IPS DF 6.9 (cell line): ENCODE measurements at regions not wholly inside any gene's neighbourhood (a gene's known extent, or its start where the extent isn't known, plus 50 kb on each side); places are given as distances from the start of the nearest gene placed in this dataset.
"Not testable (repeated sequence)": the region's sequence is repeated elsewhere in the genome, so short reads cannot be mapped to it uniquely, and the experiment has no call there.

Experiments
- DNase-seq: peaks from one replicate; pipeline ENCODE4 v3.0.0-alpha.2; 2013; ENCODE audit warnings: low read depth, low spot score
- H3K27ac ChIP-seq: one replicate; pipeline ENCODE4 v1.5.1; 2013; ENCODE audit warnings: low read length, control low read depth
- H3K27me3 ChIP-seq: 2 replicates; pipeline ENCODE4 v1.6.1; 2013; ENCODE audit warnings: mild to moderate bottlenecking, low read length; ENCODE audit not compliant: control insufficient read depth, insufficient read depth
- H3K36me3 ChIP-seq: 2 replicates; pipeline ENCODE4 v1.6.1; 2013; ENCODE audit warnings: low read length; ENCODE audit not compliant: control insufficient read depth, insufficient read depth
- H3K4me1 ChIP-seq: 2 replicates; pipeline ENCODE4 v1.6.1; 2013; ENCODE audit warnings: low read length; ENCODE audit not compliant: control insufficient read depth, insufficient read depth
- H3K4me3 ChIP-seq: 2 replicates; pipeline ENCODE4 v1.5.1; 2013; ENCODE audit warnings: mild to moderate bottlenecking, low read length
- H3K9me3 ChIP-seq: 2 replicates; pipeline ENCODE4 v1.6.1; 2013; ENCODE audit warnings: low read length, inconsistent platforms; ENCODE audit not compliant: control insufficient read depth, insufficient read depth
- whole genome bisulfite sequencing: extraction: QIAGEN DNeasy Blood & Tissue Kit; methylation state at CpG from one replicate; pipeline ENCODE4 v1.1.7; 2013; ENCODE audit warnings: mixed read lengths, missing lambda C conversion rate; ENCODE audit not compliant: insufficient read length, insufficient coverage; 5-methylcytosine and 5-hydroxymethylcytosine counted together

GRCh38 chr10:32190890-32191491 lies 134.8 kb upstream of the KIF5B start:
- Histone ChIP-seq H3K4me3 (no peak overlapping the region), H3K36me3 (no peaks in the 10 kb centered on the region), H3K27ac (no peak overlapping the region), H3K27me3 (no peaks in the 10 kb centered on the region), H3K4me1 (no peaks in the 10 kb centered on the region), H3K9me3 (no peaks in the 10 kb centered on the region)
- no peak for DNase-seq

- H3K9me3 ChIP-seq, result no peaks in the 10 kb centered on the region
- no peak for DNase-seq
- no CpG with 5 or more reads among the region's 5 CpGs for WGBS
- H3K27me3 ChIP-seq, result no peaks in the 10 kb centered on the region
- H3K4me1 ChIP-seq, result no peaks in the 10 kb centered on the region
- H3K4me3 ChIP-seq, result no peak overlapping the region
- no peak overlapping the region for H3K27ac ChIP-seq
- no peaks in the 10 kb centered on the region for H3K36me3 ChIP-seq
Observed at GRCh38 chr10:32189400-32190084, 133.3 kb upstream of the KIF5B start.

DNA sequence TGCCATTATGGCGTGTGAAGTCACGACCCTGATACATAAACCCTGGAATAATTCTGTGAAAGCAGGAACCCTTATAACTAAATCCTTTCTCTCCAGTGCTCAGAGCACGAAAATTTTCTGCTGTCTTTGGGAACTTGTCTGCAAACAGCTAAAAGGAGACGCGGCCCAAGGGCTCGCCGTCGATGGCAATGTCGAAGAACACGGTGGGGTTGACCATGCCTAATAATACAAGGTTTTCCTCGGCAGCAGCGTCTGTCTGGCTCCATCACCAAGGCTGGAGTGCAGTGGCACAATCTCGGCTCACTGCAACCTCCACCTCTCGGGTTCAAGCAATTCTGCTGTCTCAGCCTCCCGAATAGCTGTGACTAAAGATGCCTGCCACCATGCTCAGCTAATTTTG lies 132.4 kb upstream of the KIF5B start:
- WGBS, result no CpG with 5 or more reads among the region's 15 CpGs
- not testable (repeated sequence) for H3K9me3 ChIP-seq

DNA sequence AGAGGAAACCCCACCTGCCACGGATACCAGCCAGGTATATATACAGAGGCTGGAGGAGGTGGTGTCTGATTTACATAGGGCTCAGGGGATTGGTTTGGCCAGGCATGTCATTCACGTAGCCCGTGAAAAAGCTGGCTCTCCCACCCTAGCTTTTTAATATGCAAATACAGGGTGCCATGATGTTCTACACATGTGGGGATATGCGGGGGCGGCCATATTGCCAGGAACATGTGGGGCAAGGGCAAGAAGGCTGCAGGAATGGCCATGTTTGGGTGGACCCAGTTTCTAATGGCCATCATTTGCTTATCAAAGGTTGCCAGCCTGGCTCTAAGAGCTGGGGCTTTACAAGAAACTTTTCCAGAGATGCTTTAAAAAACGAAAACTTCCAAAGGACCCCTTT lies 131.5 kb upstream of the KIF5B start:
- Histone ChIP-seq H3K4me3 (no peak overlapping the region), H3K9me3 (no peaks in the 10 kb centered on the region; the same call in 1 of the 2 replicates), H3K27me3 (no peaks in the 10 kb centered on the region), H3K36me3 (no peaks in the 10 kb centered on the region), H3K27ac (no peak overlapping the region), H3K4me1 (no peaks in the 10 kb centered on the region)
- no peak for DNase-seq
- no CpG with 5 or more reads among the region's 6 CpGs for WGBS

More for the DNA sequence above, 132.4 kb upstream of the KIF5B start:
- not testable (repeated sequence) for H3K4me1 ChIP-seq, H3K4me3 ChIP-seq, H3K27ac ChIP-seq, H3K36me3 ChIP-seq, H3K27me3 ChIP-seq, DNase-seq

DNA sequence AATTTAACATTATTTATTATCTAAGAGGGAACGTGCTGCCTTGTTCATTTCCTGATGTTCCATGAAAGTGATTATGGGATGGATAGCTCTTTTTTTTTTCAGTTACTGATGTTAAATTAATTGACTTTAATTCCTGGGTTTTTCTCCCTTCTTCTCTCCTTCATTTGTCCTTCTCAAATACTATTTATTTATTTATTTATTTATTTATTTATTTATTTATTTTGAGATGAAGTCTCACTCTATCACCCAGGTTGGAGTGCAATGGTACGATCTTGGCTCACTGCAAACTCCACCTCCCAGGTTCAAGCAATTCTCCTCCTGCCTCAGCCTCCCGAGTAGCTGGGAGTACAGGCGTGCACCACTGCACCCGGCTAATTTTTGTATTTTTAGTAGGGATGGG lies 127.4 kb upstream of the KIF5B start:
- not testable (repeated sequence) for H3K4me3 ChIP-seq, H3K36me3 ChIP-seq, DNase-seq, H3K4me1 ChIP-seq, H3K9me3 ChIP-seq, H3K27ac ChIP-seq, H3K27me3 ChIP-seq
- no CpG with 5 or more reads among the region's 5 CpGs for WGBS

GRCh38 chr10:32182476-32182875 lies 126.3 kb upstream of the KIF5B start:
- Histone ChIP-seq H3K27me3 (no peaks in the 10 kb centered on the region), H3K36me3 (no peaks in the 10 kb centered on the region), H3K27ac (no peak overlapping the region), H3K4me3 (no peak overlapping the region), H3K4me1 (no peaks in the 10 kb centered on the region), H3K9me3 (no peaks in the 10 kb centered on the region; the same call in 1 of the 2 replicates)
- WGBS, result no CpG with 5 or more reads among the region's 11 CpGs
- no peak for DNase-seq

DNA sequence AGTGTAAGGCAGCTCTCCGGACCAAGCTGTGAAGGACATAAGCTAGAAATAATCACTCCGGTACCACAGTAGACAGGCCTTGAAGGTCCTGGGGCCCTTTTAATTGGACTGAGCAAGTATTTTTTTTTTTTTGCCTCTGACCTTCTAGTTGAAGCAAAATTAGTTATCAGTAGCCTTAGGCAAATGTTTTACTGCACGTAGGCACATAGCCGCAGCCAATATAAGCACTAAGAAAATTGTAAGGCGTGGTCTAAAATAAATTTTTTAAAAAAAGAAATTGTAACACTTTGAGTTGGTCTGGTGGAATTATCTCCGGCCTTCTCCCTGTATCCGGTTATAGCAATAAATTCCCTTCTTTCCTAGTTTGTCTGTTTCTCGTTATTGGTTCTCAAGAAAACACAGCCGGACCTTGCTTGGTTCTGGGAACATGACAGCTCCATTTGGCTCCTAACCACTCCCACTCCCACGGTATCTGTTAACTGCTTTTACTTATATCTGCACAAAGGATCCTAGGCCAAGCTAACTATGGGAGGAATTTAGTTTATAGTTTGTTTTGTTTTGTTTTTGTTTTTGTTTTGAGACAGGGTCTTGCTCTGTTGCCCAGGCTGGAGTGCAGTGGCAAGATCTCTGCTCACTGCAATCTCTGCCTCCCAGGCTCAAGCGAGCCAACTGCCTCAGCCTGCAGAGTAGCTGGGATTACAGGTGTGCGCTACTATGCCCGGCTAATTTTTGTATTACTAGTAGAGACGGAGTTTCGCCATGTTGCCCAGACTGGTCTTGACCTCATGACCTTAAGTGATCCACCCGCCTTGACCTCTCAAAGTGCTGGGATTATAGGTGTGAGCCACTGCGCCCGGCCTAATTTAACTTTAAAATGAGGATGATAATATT lies 124.4 kb upstream of the KIF5B start:
- H3K27me3 ChIP-seq, result no peaks in the 10 kb centered on the region
- H3K4me3 ChIP-seq, result no peak overlapping the region
- DNase-seq, result no peak
- no peaks in the 10 kb centered on the region for H3K36me3 ChIP-seq
- WGBS, result no CpG with 5 or more reads among the region's 18 CpGs
- no peaks in the 10 kb centered on the region for H3K4me1 ChIP-seq
- H3K27ac ChIP-seq, result no peak overlapping the region
- no peaks in the 10 kb centered on the region; the same call in 1 of the 2 replicates for H3K9me3 ChIP-seq

DNA sequence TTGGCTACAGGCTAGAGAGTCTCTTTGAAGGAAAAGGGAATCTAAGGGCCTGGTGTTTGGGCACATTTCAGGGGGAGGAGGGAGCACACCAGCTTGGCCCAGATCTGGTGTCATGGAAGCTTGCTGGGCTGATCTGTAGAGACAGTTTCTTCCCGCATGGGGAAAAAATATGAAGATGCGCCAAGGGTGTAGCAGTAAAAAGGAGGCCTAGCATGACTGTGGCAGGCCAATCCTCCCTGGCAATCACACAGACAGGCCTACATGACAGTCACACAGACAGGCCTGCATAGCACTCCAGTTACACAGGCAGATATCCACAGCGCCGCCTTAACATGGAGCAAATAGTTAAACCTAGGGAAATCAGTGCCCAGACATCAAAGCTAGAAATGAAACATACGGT lies 123.6 kb upstream of the KIF5B start:
- WGBS, result no CpG with 5 or more reads among the region's 5 CpGs

DNA sequence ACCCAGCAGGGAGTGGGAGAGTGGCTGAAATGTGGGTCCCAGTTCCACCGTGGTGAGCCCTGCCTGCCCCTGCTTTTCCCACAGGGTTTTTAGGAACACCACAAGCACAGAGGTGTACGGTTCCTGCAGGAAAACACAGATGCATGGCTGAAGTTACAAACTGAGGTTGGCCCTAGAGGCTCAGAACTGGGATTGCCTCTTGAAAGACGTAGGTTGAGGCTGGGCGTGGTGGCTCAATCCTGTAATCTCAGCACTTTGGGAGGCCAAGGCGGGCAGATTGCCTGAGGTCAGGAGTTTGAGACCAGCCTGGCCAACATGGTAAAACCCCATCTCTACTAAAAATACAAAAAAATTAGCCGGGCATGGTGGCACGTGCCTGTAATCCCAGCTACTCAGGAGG lies 121.4 kb upstream of the KIF5B start:
- H3K27ac ChIP-seq, H3K4me1 ChIP-seq, H3K27me3 ChIP-seq, H3K4me3 ChIP-seq, H3K36me3 ChIP-seq, DNase-seq, H3K9me3 ChIP-seq: not testable (repeated sequence)
- no CpG with 5 or more reads among the region's 7 CpGs for WGBS

More for the DNA sequence above, 123.6 kb upstream of the KIF5B start:
- no peak for DNase-seq
- Histone ChIP-seq H3K27ac (no peak overlapping the region), H3K4me3 (no peak overlapping the region), H3K4me1 (no peaks in the 10 kb centered on the region), H3K36me3 (no peaks in the 10 kb centered on the region), H3K27me3 (no peaks in the 10 kb centered on the region), H3K9me3 (no peaks in the 10 kb centered on the region; the same call in 1 of the 2 replicates)

DNA sequence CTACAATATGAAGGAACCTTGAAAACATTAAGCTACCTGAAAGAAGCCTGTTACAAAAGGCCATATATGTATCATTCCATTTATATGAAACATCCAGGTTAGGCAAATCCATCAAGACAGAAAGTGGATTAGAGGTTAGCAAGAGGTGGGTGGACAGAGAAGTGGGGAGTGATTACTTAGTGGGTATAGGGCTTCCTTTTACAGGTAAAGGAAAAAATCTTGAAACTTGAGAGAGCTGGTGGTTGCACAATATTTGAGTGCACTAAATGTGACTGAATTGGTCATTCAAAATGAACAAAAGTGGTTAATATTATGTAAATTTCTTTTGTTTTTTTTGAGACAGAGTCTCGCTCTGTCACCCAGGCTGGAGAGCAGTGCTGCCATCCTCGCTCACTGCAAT lies 119.4 kb upstream of the KIF5B start:
- H3K36me3 ChIP-seq, result no peaks in the 10 kb centered on the region
- no peaks in the 10 kb centered on the region for H3K27me3 ChIP-seq
- WGBS, result no CpG with 5 or more reads among the region's 2 CpGs
- no peaks in the 10 kb centered on the region for H3K9me3 ChIP-seq
- no peaks in the 10 kb centered on the region for H3K4me1 ChIP-seq
- no peak overlapping the region for H3K4me3 ChIP-seq
- H3K27ac ChIP-seq, result no peak overlapping the region
- no peak for DNase-seq
